Transverse colon (tissue), 4 donors: ENCODE measurements at regions not wholly inside any gene's neighbourhood (a gene's known extent, or its start where the extent isn't known, plus 50 kb on each side); places are given as distances from the start of the nearest gene placed in this dataset.

Source experiments
- POLR2A ChIP-seq: fragments of 450-650 bp; IDR thresholded peaks from one replicate; pipeline ENCODE4 v1.6.1; 2016; ENCODE audit warnings: antibody characterized with exemption, mild to moderate bottlenecking, moderate library complexity
- POLR2AphosphoS5 ChIP-seq, 3 donors: sonication (generic); formaldehyde crosslinking; IDR thresholded peaks; one replicate each; pipeline ENCODE4 v1.6.1; 2016; ENCODE audit warnings: antibody characterized with exemption in 3 of 3
- TF ChIP-seq, protein P1 (sequence below), 5 experiments: fragments of 200-600 bp in 3 of 5; fragments of 450-650 bp in 2 of 5; sonication (generic) in 3 of 5; IDR thresholded peaks; 1 replicate in 2 of 5; 2 replicates in 3 of 5; pipeline ENCODE4 v1.5.1; 2016 to 2017; ENCODE audit warnings: antibody characterized with exemption in 5 of 5, inconsistent platforms in 3 of 5, mild to moderate bottlenecking in 2 of 5, moderate library complexity in 1 of 5

DNA sequence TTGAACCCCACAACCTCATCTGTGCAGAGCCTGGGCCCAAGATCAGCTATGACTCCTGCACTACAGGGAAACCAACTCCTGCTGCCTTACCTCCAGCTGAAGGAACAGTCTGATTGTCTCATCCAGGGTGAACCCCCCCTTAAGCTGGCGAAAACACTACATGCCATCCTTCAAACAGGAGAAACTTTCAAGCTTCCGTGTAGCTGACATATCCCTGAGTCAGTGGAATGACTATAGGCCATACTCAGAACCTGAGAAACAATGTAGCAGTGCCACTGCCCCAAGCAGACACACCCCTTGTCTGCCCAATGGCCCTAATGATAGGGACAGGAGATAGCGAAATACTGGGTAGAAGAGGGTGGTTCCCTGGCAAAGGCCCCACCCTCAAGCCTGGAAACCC lies 213.6 kb upstream of the PGRMC2 start:
- TF ChIP-seq POLR2A: no peak
- TF ChIP-seq, protein P1, sequence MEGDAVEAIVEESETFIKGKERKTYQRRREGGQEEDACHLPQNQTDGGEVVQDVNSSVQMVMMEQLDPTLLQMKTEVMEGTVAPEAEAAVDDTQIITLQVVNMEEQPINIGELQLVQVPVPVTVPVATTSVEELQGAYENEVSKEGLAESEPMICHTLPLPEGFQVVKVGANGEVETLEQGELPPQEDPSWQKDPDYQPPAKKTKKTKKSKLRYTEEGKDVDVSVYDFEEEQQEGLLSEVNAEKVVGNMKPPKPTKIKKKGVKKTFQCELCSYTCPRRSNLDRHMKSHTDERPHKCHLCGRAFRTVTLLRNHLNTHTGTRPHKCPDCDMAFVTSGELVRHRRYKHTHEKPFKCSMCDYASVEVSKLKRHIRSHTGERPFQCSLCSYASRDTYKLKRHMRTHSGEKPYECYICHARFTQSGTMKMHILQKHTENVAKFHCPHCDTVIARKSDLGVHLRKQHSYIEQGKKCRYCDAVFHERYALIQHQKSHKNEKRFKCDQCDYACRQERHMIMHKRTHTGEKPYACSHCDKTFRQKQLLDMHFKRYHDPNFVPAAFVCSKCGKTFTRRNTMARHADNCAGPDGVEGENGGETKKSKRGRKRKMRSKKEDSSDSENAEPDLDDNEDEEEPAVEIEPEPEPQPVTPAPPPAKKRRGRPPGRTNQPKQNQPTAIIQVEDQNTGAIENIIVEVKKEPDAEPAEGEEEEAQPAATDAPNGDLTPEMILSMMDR (IDR thresholded peaks at IDR 0.05): no peak
- TF ChIP-seq POLR2AphosphoS5 (IDR thresholded peaks at IDR 0.05): no peak
